GM23338 (cell line): ENCODE measurements at regions not wholly inside any gene's neighbourhood (a gene's known extent, or its start where the extent isn't known, plus 50 kb on each side); places are given as distances from the start of the nearest gene placed in this dataset.

Source experiments
- ATAC-seq: fragments of 200-7000 bp; cut with Tn5 transposase; 3 replicates; pipeline ENCODE4 v1.9.1; 2020
- DNase-seq: peaks from one replicate; pipeline ENCODE4 v3.0.0-alpha.2; 2015; ENCODE audit warnings: low spot score
- H2AFZ ChIP-seq: fragments of 200-600 bp; sonication (generic); 2 replicates; pipeline ENCODE4 v1.8.0; 2016; ENCODE audit warnings: antibody characterized with exemption, mild to moderate bottlenecking, moderate library complexity
- H3F3A ChIP-seq: fragments of 200-600 bp; sonication (generic); replicated peaks from 2 replicates; pipeline ENCODE4 v1.8.0; 2017; ENCODE audit warnings: antibody characterized with exemption, mixed run types, low read depth
- H3K27ac ChIP-seq: fragments of 200-600 bp; sonication (generic); 2 replicates; pipeline ENCODE4 v1.6.1; 2016; ENCODE audit warnings: low read depth
- H3K27me3 ChIP-seq: fragments of 200-600 bp; sonication (generic); 2 replicates; pipeline ENCODE4 v1.8.0; 2016; ENCODE audit warnings: mild to moderate bottlenecking, mixed run types, moderate library complexity; ENCODE audit not compliant: insufficient read depth
- H3K36me3 ChIP-seq: fragments of 200-600 bp; sonication (generic); 2 replicates; pipeline ENCODE4 v1.8.0; 2016; ENCODE audit warnings: mild to moderate bottlenecking; ENCODE audit not compliant: insufficient read depth
- H3K4me1 ChIP-seq: fragments of 200-600 bp; sonication (generic); 2 replicates; pipeline ENCODE4 v1.8.0; 2016; ENCODE audit warnings: mild to moderate bottlenecking, moderate library complexity; ENCODE audit not compliant: insufficient read depth
- H3K4me2 ChIP-seq: fragments of 200-600 bp; sonication (generic); 2 replicates; pipeline ENCODE4 v1.7.1; 2017; ENCODE audit warnings: mixed run types
- H3K4me3 ChIP-seq: fragments of 200-600 bp; sonication (generic); 2 replicates; pipeline ENCODE4 v1.6.1; 2016; ENCODE audit warnings: mixed run types
- H3K79me2 ChIP-seq: fragments of 200-600 bp; sonication (generic); replicated peaks from 2 replicates; pipeline ENCODE4 v1.8.0; 2017; ENCODE audit warnings: mild to moderate bottlenecking; ENCODE audit not compliant: insufficient read depth
- H3K9me2 ChIP-seq: fragments of 200-600 bp; sonication (generic); 2 replicates; pipeline ENCODE4 v1.8.0; 2017; ENCODE audit not compliant: insufficient read depth
- H4K20me1 ChIP-seq: fragments of 200-600 bp; sonication (generic); replicated peaks from 2 replicates; pipeline ENCODE4 v1.8.0; 2017; ENCODE audit warnings: mild to moderate bottlenecking; ENCODE audit not compliant: insufficient read depth
- H3K27ac Mint-ChIP-seq: 2 replicates; pipeline ENCODE4 v1.8.0; 2020; ENCODE audit warnings: inconsistent platforms, mild to moderate bottlenecking, moderate library complexity, mixed read lengths
- H3K27me3 Mint-ChIP-seq: 3 replicates; pipeline ENCODE4 v1.8.0; 2022; ENCODE audit warnings: low read depth, mild to moderate bottlenecking, moderate library complexity, mixed read lengths, inconsistent platforms; ENCODE audit not compliant: insufficient read depth, poor library complexity
- H3K36me3 Mint-ChIP-seq: 3 replicates; pipeline ENCODE4 v1.8.0; 2021; ENCODE audit warnings: low read depth, mild to moderate bottlenecking, inconsistent platforms, moderate library complexity, mixed read lengths
- H3K4me1 Mint-ChIP-seq: 3 replicates; pipeline ENCODE4 v1.8.0; 2020; ENCODE audit warnings: mild to moderate bottlenecking, inconsistent platforms, mixed read lengths
- H3K4me3 Mint-ChIP-seq: 3 replicates; pipeline ENCODE4 v1.8.0; 2021; ENCODE audit warnings: moderate library complexity, mild to moderate bottlenecking, inconsistent platforms, mixed read lengths
- H3K9me3 Mint-ChIP-seq: 3 replicates; pipeline ENCODE4 v1.8.0; 2020; ENCODE audit warnings: moderate library complexity, mild to moderate bottlenecking, inconsistent platforms, mixed read lengths
- CREB1 ChIP-seq: fragments of 250-450 bp; sonication (Bioruptor Pico); IDR thresholded peaks from 2 replicates; pipeline ENCODE4 v1.5.0; 2020; ENCODE audit warnings: low read depth, mild to moderate bottlenecking, moderate library complexity
- CTCF ChIP-seq, 2 experiments: fragments of 200-600 bp in 1 of 2; sonication (generic) in 1 of 2; conservative IDR thresholded peaks; 2 replicates each; pipeline versions ENCODE4 v1.5.1 to v1.6.1; 2016 to 2017; ENCODE audit warnings: antibody characterized with exemption in 2 of 2, low read depth in 2 of 2, mild to moderate bottlenecking in 2 of 2, moderate library complexity in 1 of 2
- ETS1 ChIP-seq: IDR thresholded peaks from 2 replicates; pipeline ENCODE4 v1.6.1; 2016; ENCODE audit warnings: antibody characterized with exemption
- EZH2 ChIP-seq: fragments of 200-600 bp; sonication (generic); IDR thresholded peaks from one replicate; pipeline ENCODE4 v1.8.0; 2017; ENCODE audit warnings: antibody characterized with exemption, mild to moderate bottlenecking, low read depth; ENCODE audit not compliant: unreplicated experiment
- EZH2phosphoT487 ChIP-seq: fragments of 200-600 bp; sonication (generic); IDR thresholded peaks from one replicate; pipeline ENCODE4 v1.8.1; 2018; ENCODE audit warnings: antibody characterized with exemption; ENCODE audit not compliant: unreplicated experiment
- JUNB ChIP-seq: IDR thresholded peaks from one replicate; pipeline ENCODE4 v1.6.1; 2016; ENCODE audit warnings: antibody characterized with exemption; ENCODE audit not compliant: unreplicated experiment
- NANOG ChIP-seq: IDR thresholded peaks from 2 replicates; pipeline ENCODE4 v1.6.1; 2016; ENCODE audit warnings: antibody characterized with exemption, borderline replicate concordance
- POLR2AphosphoS5 ChIP-seq: IDR thresholded peaks from 2 replicates; pipeline ENCODE4 v1.6.1; 2016; ENCODE audit warnings: antibody characterized with exemption, low read depth
- REST ChIP-seq: IDR thresholded peaks from one replicate; pipeline ENCODE4 v1.6.1; 2018; ENCODE audit warnings: antibody characterized with exemption; ENCODE audit not compliant: unreplicated experiment
- STAT1 ChIP-seq: IDR thresholded peaks from one replicate; pipeline ENCODE4 v1.6.1; 2016; ENCODE audit warnings: antibody characterized with exemption; ENCODE audit not compliant: unreplicated experiment
- ZNF114 ChIP-seq: fragments of 250-450 bp; sonication (Bioruptor Pico); IDR thresholded peaks from 2 replicates; pipeline ENCODE4 v1.5.0; 2020; ENCODE audit warnings: mild to moderate bottlenecking, moderate library complexity
- ZNF331 ChIP-seq: fragments of 250-450 bp; sonication (Bioruptor Pico); IDR thresholded peaks from 2 replicates; pipeline ENCODE4 v1.5.0; 2020; ENCODE audit warnings: low read depth, mild to moderate bottlenecking, moderate library complexity
- ZNF462 ChIP-seq: fragments of 250-450 bp; sonication (Bioruptor Pico); IDR thresholded peaks from 2 replicates; pipeline ENCODE4 v1.5.0; 2020; ENCODE audit warnings: mild to moderate bottlenecking, moderate library complexity

GRCh38 chrX:6374556-6374955 is 145.9 kb upstream of the NLGN4X start:
- no peak for DNase-seq
- TF ChIP-seq ZNF462 (CRISPR knock-in tag) (no peak), ZNF331 (CRISPR knock-in tag) (no peak), JUNB (no peak), CREB1 (no peak), CTCF (conservative IDR thresholded peaks at IDR 0.05; ENCODE audit: low read depth in 2 of 2) (no peak), REST (no peak), NANOG (no peak), POLR2AphosphoS5 (no peak), STAT1 (no peak), ETS1 (no peak), EZH2phosphoT487 (no peak), ZNF114 (CRISPR knock-in tag) (no peak), EZH2 (no peak)
- H3K36me3 Mint-ChIP-seq, result no peaks in the 10 kb centered on the region
- no peak overlapping the region for H3K4me3 Mint-ChIP-seq
- ATAC-seq, result no peak
- H2AFZ ChIP-seq, result no peak overlapping the region
- H3K4me3 ChIP-seq, result no peak overlapping the region
- no peaks in the 10 kb centered on the region; the same call in 2 of the 3 replicates for H3K9me3 Mint-ChIP-seq
- H3K27ac ChIP-seq, result no peak overlapping the region
- H3K4me1 Mint-ChIP-seq, result no peaks in the 10 kb centered on the region; the same call in 2 of the 3 replicates
- no peaks in the 10 kb centered on the region for H3F3A ChIP-seq
- H3K27me3 Mint-ChIP-seq, result no peaks in the 10 kb centered on the region
- H4K20me1 ChIP-seq, result no peaks in the 10 kb centered on the region
- no peak overlapping the region for H3K27ac Mint-ChIP-seq
- no peaks in the 10 kb centered on the region for H3K27me3 ChIP-seq
- no peak overlapping the region for H3K4me2 ChIP-seq
- H3K9me2 ChIP-seq, result no peaks in the 10 kb centered on the region
- no peaks in the 10 kb centered on the region for H3K36me3 ChIP-seq
- H3K4me1 ChIP-seq, result no peaks in the 10 kb centered on the region
- no peaks in the 10 kb centered on the region for H3K79me2 ChIP-seq
